ENCODE measurements at regions not wholly inside any gene's neighbourhood (a gene's known extent, or its start where the extent isn't known, plus 50 kb on each side); places are given as distances from the start of the nearest gene placed in this dataset.
"Not testable (repeated sequence)": the region's sequence is repeated elsewhere in the genome, so short reads cannot be mapped to it uniquely, and the experiment has no call there.

GRCh38 chr13:44664308-44664707 lies 88.2 kb upstream of the TSC22D1 start:
- DNase-seq (ENCODE audit: low spot score): no peak

- no peak for DNase-seq (ENCODE audit: low spot score)
Observed at GRCh38 chr13:44662515-44662914, 86.4 kb upstream of the TSC22D1 start.

GRCh38 chr13:44661936-44662335 lies 85.8 kb upstream of the TSC22D1 start:
- DNase-seq (ENCODE audit: low spot score): no peak

GRCh38 chr13:44660050-44660449 lies 83.9 kb upstream of the TSC22D1 start:
- no peak for DNase-seq (ENCODE audit: low spot score)

- DNase-seq (ENCODE audit: low spot score): no peak
Observed at GRCh38 chr13:44652962-44653660, 77.0 kb upstream of the TSC22D1 start.

- no peak for DNase-seq (ENCODE audit: low spot score)
Observed at GRCh38 chr13:44652168-44652567, 76.0 kb upstream of the TSC22D1 start.

- no peak for DNase-seq (ENCODE audit: low spot score)
Observed at GRCh38 chr13:44651724-44652123, 75.6 kb upstream of the TSC22D1 start.

- no peak for DNase-seq (ENCODE audit: low spot score)
Observed at GRCh38 chr13:44651209-44651608, 75.1 kb upstream of the TSC22D1 start.

- no peak for DNase-seq (ENCODE audit: low spot score)
Observed at GRCh38 chr13:44649834-44650233, 73.7 kb upstream of the TSC22D1 start.

GRCh38 chr13:44649104-44649428 lies 72.9 kb upstream of the TSC22D1 start:
- no peak for DNase-seq (ENCODE audit: low spot score)

GRCh38 chr13:44648392-44649103 lies 72.4 kb upstream of the TSC22D1 start:
- DNase-seq (ENCODE audit: low spot score): peak; percentile 47

- DNase-seq (ENCODE audit: low spot score): not testable (repeated sequence)
Observed at GRCh38 chr13:44647560-44647959, 71.4 kb upstream of the TSC22D1 start.

GRCh38 chr13:44646044-44646443 lies 69.9 kb upstream of the TSC22D1 start:
- no peak for DNase-seq (ENCODE audit: low spot score)

GRCh38 chr13:44643256-44643655 lies 67.1 kb upstream of the TSC22D1 start:
- no peak for DNase-seq (ENCODE audit: low spot score)

- no peak for DNase-seq (ENCODE audit: low spot score)
Observed at GRCh38 chr13:44637581-44637980, 61.5 kb upstream of the TSC22D1 start.

GRCh38 chr13:44629465-44630183 lies 53.5 kb upstream of the TSC22D1 start:
- no peak for DNase-seq (ENCODE audit: low spot score)

GRCh38 chr13:44628826-44629225 lies 52.7 kb upstream of the TSC22D1 start:
- not testable (repeated sequence) for DNase-seq (ENCODE audit: low spot score)

- no peak for DNase-seq (ENCODE audit: low spot score)
Observed at GRCh38 chr13:44627441-44627840, 51.3 kb upstream of the TSC22D1 start.

GRCh38 chr13:44626176-44626575 lies 50.0 kb upstream of the TSC22D1 start:
- no peak for DNase-seq (ENCODE audit: low spot score)

All from D341Med (cell line).